Amniotic epithelial cell (primary cell): ENCODE measurements at regions not wholly inside any gene's neighbourhood (a gene's known extent, or its start where the extent isn't known, plus 50 kb on each side); places are given as distances from the start of the nearest gene placed in this dataset.

ENCODE experiments used
- DNase-seq: peaks from one replicate; pipeline ENCODE4 v3.0.0-alpha.2; 2010; ENCODE audit warnings: low read depth

GRCh38 chr12:113620437-113620976 is 148.8 kb upstream of the LHX5 start:
- no peak for DNase-seq

DNA sequence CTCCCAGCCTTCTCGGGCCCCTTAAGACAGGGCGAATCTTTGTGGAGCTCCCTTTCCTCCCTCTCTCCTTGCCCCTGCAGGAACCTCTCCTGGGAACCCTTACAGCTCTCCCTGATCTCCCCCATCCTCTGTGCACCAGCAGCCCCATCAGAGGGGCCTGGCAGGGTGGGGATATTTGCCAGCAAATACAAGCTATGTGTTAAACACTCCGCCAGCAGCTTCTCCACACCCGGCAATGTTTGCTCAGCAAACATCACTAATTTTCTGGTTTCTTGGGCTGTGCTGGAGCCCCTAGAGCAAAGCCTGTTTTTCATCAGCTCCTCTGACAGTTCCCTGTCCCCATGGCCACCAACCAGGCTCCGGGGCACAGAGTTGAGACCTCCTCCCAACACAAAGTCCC is 147.5 kb upstream of the LHX5 start:
- DNase-seq = no peak

DNA sequence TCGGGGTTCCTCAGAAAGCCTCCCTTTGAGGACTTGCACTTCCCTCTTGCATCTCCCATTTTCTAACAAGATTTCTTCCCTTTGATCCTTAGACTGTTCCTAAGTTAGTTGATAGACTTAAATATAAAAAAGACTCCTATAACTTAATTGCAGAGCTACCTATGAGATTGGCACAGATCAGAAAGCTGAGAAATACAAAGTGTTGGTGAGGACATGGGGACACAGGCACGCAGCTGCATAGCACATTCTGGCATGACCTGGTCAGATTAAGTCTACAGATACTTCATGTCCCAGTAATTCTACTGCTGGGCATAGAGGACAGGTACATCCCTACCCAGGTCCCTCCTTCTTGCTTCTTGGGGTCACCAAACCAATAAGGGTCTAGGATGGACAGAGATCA is 141.7 kb upstream of the LHX5 start:
- DNase-seq = no peak

GRCh38 chr12:113612793-113613192 is 141.1 kb upstream of the LHX5 start:
- no peak for DNase-seq

- no peak for DNase-seq
These were observed 140.5 kb upstream of the LHX5 start for GRCh38 chr12:113612076-113612728.

GRCh38 chr12:113611652-113612051 is 140.0 kb upstream of the LHX5 start:
- DNase-seq = no peak

DNA sequence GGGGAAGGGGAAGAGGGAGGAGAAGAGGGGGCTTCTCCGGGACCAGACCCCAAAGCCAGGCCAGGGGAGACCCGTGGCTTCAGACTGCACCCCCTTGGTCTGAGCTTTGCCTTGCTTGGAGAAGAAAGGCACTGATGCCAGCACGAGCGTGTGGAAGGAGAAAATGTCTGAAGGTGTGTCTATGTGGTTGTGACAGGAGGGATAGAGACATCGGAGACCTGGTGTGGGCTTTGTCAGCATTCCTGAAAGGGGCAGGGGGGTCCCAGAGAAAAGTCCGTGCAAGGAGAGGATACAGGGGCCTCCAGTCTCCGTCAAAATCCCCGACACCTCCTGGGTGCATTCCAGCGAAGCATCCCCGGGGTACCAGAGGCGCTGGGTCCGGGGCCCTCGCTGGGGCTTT is 139.0 kb upstream of the LHX5 start:
- DNase-seq = no peak

DNA sequence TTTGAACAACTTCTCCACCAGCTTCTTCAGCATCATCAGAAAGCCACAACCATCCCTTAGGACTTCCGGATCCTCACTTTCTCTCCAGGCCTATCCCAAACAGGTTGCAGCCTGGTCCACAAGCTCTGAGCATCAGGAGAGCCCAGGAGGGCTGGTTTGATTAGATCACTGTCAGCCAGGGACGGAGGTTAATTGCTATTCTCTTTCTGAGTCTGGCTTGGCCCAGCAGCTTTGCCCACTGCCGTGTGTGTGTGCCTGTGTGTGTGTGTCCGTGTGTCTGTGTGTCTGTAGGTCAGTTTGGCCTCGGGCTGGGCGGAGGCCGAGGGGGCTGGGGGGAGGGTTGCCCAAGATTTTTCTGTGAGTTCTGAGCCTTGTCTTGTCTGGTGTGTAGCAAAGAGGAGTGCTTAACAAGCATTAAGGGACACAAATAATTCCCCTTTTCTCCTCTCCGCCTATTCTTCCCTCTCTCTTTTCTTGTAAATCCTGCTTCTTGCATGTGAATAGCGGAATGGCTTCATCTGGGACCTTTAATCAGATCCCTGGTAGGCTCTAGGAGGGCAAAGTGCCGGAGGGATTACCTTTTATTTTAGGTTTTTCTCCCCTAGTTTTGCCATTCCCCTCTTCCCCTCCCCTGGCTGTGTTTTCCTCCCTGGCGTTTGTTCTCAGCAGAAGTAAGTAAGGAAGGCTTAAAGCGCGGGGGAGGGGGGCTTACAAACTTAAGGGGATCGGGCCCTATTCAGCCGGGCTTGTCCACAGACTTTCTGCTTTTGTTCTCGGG is 138.2 kb upstream of the LHX5 start:
- DNase-seq = no peak

DNA sequence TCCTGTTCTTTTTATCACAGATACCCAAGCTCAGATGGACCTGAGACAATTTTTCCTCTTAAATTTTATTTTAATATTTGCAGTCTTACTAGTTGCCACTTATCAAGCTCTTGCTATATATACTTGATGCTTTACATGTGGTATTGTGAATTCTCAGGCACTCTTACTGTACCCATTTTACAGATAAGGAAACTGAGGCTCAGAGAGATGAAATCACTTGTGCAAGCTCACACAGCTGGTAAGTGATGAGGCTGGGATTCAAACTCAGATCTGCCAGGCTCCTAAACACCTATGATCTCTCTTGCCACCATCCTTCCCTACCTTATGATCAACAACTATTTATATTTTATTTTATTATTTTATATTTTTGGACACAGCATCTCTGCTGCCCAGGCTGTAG is 133.0 kb upstream of the LHX5 start:
- no peak for DNase-seq

DNA sequence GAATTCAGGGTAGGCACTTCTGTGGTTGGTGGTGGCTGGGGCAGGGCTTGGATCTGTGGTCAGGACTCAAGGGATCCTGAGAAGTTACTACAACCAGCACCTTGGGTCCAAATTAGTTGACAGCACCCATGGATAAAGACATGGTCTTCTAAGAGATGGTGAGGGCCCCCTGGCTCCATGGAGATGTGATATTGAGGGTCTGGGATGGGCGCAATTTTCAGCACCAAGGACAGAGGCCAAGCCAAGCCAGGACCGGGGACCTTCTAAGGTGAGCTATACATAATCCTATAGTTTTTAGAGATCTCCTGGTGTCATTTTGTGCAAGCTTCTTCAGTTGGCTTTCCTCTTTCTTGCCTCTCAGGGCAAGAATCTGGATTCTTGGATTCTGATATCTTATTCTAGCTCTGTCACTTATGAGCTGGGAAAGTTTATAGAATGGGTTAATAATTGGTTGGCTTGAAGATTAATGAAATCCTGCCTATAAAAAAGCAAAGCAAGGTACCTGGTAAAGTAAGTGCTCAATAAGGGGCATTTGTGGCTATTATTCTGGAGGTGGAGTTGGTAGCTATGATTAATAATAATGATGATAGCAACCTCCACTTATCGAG is 130.1 kb upstream of the LHX5 start:
- DNase-seq = no peak

GRCh38 chr12:113598815-113599406 is 127.2 kb upstream of the LHX5 start:
- DNase-seq = no peak

DNA sequence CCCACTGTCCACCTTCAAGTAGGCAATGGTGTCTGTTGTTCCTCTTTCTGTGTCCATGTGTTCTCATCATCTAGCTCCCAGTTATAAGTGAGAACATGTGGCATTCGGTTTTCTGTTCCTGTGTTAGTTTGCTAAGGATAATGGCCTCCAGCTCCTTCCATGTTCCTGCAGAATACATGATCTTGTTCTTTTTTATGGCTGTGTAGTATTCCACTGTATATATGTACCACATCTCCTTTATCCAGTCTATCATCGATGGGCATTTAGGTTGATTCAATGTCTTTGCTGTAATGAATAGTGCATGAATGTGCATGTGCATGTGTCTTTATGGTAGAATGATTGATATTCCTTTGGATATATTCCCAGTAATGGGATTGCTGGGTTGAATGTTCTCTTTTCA is 123.3 kb upstream of the LHX5 start:
- DNase-seq = no peak

GRCh38 chr12:113591480-113591974 is 119.9 kb upstream of the LHX5 start:
- DNase-seq = no peak

DNA sequence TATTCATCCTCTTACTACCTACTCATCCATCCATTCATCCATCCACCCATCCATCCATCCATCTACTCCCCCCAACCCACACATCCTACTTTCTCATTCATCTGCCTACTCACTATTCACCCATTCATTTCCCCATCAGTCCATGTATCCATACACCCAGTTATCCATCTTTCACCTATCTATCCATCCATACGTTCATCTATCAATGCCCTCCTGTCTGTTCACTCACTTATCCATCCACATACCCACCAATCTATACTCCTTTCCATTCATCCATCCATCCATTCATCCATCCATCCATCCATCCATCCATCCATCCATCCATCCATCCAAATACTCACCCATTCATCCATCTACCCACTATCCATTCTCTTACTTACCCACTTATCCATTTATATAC is 117.8 kb upstream of the LHX5 start:
- DNase-seq = no peak

GRCh38 chr12:113587720-113588119 is 116.0 kb upstream of the LHX5 start:
- DNase-seq = no peak

- no peak for DNase-seq
These were observed 114.8 kb upstream of the LHX5 start for GRCh38 chr12:113586461-113586860.

DNA sequence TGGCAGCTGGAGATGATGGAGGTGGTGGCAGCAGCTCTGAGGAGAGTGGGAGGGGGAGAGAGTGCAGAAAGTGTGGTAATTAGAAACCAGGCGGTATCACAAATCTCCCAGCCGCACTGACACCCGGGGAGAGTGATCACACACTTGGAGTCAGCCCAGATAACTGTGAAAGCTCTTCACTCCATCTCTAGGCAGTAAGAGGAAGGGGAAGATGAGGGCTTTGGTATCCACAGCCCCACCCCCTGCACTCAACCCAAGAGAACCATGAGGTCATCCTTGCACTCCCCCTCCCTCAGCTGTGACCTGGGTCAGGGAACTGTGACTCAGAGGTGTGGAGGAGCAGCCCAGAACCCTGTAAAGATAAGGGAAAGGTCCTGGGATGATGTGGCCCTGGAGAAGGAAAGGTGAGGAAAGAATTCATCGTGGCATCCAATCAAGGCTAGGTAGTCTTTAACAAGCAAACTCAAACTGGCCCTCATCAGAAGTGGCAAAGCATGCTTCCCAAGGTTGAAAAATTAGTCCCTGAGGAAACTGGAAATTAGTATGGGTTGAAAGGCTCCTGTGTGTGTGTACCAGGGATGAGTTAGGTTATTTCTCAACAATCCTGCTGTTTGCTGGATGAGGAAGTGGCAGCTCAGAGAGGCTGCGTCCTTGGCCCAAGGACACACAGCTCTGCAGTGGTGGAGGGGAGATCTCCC is 111.0 kb upstream of the LHX5 start:
- no peak for DNase-seq

- DNase-seq = no peak
These were observed 109.7 kb upstream of the LHX5 start for GRCh38 chr12:113581342-113581741.

DNA sequence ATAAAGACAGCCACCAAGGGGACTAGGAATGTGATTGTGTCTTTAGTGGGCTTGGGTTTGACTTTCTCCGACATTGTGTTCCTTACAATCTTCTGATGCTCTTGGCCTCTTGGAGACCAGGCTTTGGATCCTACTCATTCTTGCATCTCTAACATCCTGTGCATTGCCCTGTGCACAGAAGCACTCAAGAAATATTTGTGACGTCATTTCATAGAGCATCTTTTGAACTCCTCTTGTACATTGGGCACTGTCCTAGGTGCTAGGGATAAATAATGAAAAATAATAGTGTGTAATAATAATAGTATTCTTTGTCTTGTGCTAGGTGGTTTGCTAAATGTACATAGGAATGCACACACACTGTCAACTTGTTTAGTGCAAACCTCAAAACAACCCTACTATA is 108.8 kb upstream of the LHX5 start:
- DNase-seq = no peak

- DNase-seq = no peak
These were observed 105.9 kb upstream of the LHX5 start for GRCh38 chr12:113577464-113578129.

DNA sequence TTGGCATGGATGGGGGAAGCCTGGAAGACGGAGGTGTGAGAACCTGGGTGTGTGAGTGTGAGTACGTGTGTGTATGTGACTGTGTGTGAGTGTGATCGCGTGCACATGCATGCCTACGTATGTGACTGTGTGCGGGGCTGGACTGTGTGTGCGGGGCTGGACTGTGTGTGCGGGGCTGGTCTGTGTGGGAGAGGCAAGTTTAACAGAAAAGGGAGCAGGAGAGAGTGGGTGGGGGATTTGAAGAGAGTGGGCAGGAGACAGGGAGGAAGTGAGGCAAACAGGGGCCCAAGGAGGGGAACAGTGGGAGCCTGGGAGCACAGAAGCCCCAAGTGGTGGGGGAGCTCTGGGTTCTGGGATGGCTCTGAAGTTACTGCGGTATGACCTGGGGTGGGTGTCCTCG is 103.7 kb upstream of the LHX5 start:
- no peak for DNase-seq
